Osteoblast (primary cell): ENCODE measurements at regions not wholly inside any gene's neighbourhood (a gene's known extent, or its start where the extent isn't known, plus 50 kb on each side); places are given as distances from the start of the nearest gene placed in this dataset.

Experiments used
- DNase-seq: peaks from one replicate; pipeline ENCODE4 v3.0.0; 2011; ENCODE audit warnings: low spot score, mixed read lengths; ENCODE audit not compliant: insufficient read length; ENCODE audit errors: missing footprints
- H2AFZ ChIP-seq: 2 replicates; pipeline ENCODE4 v1.6.0; 2011; ENCODE audit warnings: mild to moderate bottlenecking, low read length
- H3K27ac ChIP-seq: 2 replicates; pipeline ENCODE4 v1.5.1; 2011; ENCODE audit warnings: mild to moderate bottlenecking, low read depth, low read length, moderate library complexity
- H3K27me3 ChIP-seq: 2 replicates; pipeline ENCODE4 v1.6.0; 2012; ENCODE audit warnings: mild to moderate bottlenecking, control low read depth, inconsistent platforms, low read length, moderate library complexity; ENCODE audit not compliant: insufficient read depth
- H3K36me3 ChIP-seq: 2 replicates; pipeline ENCODE4 v1.5.1; 2011; ENCODE audit warnings: mild to moderate bottlenecking, low read length, control low read depth, moderate library complexity; ENCODE audit not compliant: insufficient read depth
- H3K4me1 ChIP-seq: 2 replicates; pipeline ENCODE4 v1.5.1; 2011; ENCODE audit warnings: mild to moderate bottlenecking, low read length, control low read depth, moderate library complexity; ENCODE audit not compliant: insufficient read depth
- H3K4me2 ChIP-seq: 2 replicates; pipeline ENCODE4 v1.6.0; 2011; ENCODE audit warnings: mild to moderate bottlenecking, low read length; ENCODE audit not compliant: insufficient read depth
- H3K4me3 ChIP-seq: fragments of 200-600 bp; sonication (generic); 3 replicates; pipeline ENCODE4 v1.5.1; 2012; ENCODE audit warnings: mild to moderate bottlenecking, low read length, inconsistent platforms; ENCODE audit not compliant: insufficient read depth
- H3K79me2 ChIP-seq: 2 replicates; pipeline ENCODE4 v1.6.0; 2012; ENCODE audit warnings: mild to moderate bottlenecking, low read length, control low read depth, inconsistent platforms; ENCODE audit not compliant: insufficient read depth
- H3K9me3 ChIP-seq: 2 replicates; pipeline ENCODE4 v1.5.1; 2011; ENCODE audit warnings: low read depth, low read length, control low read depth
- H4K20me1 ChIP-seq: 2 replicates; pipeline ENCODE4 v1.6.0; 2012; ENCODE audit warnings: mild to moderate bottlenecking, low read length, control low read depth; ENCODE audit not compliant: insufficient read depth
- CTCF ChIP-seq: IDR thresholded peaks from 2 replicates; pipeline ENCODE4 v1.5.1; 2011; ENCODE audit warnings: mild to moderate bottlenecking, low read depth, low read length, moderate library complexity; ENCODE audit errors: extremely low read depth

DNA sequence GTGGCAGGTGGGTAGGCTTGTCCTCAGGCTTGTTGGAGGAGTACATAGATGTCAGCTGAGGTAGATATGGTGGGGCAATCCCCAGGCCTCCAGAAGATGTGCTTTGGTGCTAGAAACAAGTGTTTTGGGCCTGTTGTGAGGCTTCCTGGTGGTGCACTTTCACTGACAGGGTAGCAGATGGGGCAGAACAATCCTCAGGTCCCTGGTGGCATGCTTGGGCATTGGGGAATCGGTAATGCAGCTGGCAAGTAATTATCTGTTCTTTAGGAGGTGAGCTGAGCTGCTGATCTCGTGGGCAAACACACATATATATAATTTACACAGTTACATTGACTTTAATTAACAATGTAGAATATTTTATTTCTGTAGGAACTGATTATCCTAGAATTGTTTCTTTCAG is 458.7 kb downstream of the BMP2 start:
- Histone ChIP-seq H2AFZ (no peak overlapping the region), H3K4me1 (no peaks in the 10 kb centered on the region), H3K79me2 (no peaks in the 10 kb centered on the region), H3K4me3 (no peak overlapping the region), H4K20me1 (no peaks in the 10 kb centered on the region), H3K36me3 (no peaks in the 10 kb centered on the region), H3K9me3 (no peaks in the 10 kb centered on the region), H3K4me2 (no peak overlapping the region), H3K27me3 (no peaks in the 10 kb centered on the region), H3K27ac (no peak overlapping the region)
- no peak for TF ChIP-seq CTCF
- no peak for DNase-seq

- Histone ChIP-seq H2AFZ (no peak overlapping the region), H3K79me2 (no peaks in the 10 kb centered on the region), H3K27ac (no peak overlapping the region), H4K20me1 (no peaks in the 10 kb centered on the region), H3K4me1 (no peaks in the 10 kb centered on the region), H3K4me2 (no peak overlapping the region), H3K36me3 (no peaks in the 10 kb centered on the region), H3K27me3 (no peaks in the 10 kb centered on the region), H3K4me3 (no peak overlapping the region), H3K9me3 (peaks cover 3% of the 10 kb centered on the region)
- no peak for TF ChIP-seq CTCF
- DNase-seq: no peak
These were observed 463.8 kb downstream of the BMP2 start for GRCh38 chr20:7231303-7231702.

GRCh38 chr20:7232796-7233195 is 465.3 kb downstream of the BMP2 start:
- TF ChIP-seq CTCF: no peak
- no peak for DNase-seq

DNA sequence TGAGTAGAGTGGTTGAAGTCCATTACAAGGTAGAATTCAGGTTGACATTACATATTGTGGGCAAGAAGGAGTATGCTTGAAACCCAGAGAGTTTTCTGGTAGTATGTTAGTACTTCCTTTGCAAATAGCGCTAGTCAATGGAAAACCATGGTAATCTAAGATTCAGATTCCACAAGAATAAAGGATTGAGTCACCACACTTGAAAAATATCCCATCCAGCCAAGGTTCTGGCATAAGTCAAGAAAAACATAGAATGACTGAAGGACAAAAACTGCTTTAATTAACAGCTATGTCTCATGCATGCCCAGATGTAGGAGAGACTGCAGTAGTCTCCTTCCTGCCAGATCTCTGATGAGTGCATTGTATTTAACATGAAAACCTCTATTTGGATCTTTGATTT is 469.8 kb downstream of the BMP2 start:
- no peak for TF ChIP-seq CTCF
- H3K27ac ChIP-seq: no peak overlapping the region
- no peaks in the 10 kb centered on the region for H3K4me1 ChIP-seq
- peaks cover 3% of the 10 kb centered on the region for H3K9me3 ChIP-seq
- H3K27me3 ChIP-seq: no peaks in the 10 kb centered on the region
- DNase-seq: no peak
- H3K4me3 ChIP-seq: no peak overlapping the region
- H3K36me3 ChIP-seq: no peaks in the 10 kb centered on the region
- H3K4me2 ChIP-seq: no peak overlapping the region
- H4K20me1 ChIP-seq: no peaks in the 10 kb centered on the region
- H3K79me2 ChIP-seq: no peaks in the 10 kb centered on the region
- no peak overlapping the region for H2AFZ ChIP-seq

More at GRCh38 chr20:7232796-7233195, 465.3 kb downstream of the BMP2 start:
- no peaks in the 10 kb centered on the region for H4K20me1 ChIP-seq
- H3K4me3 ChIP-seq: no peak overlapping the region
- H2AFZ ChIP-seq: no peak overlapping the region
- H3K4me2 ChIP-seq: no peak overlapping the region
- H3K79me2 ChIP-seq: no peaks in the 10 kb centered on the region
- H3K36me3 ChIP-seq: no peaks in the 10 kb centered on the region
- H3K27ac ChIP-seq: no peak overlapping the region
- H3K27me3 ChIP-seq: no peaks in the 10 kb centered on the region
- no peaks in the 10 kb centered on the region for H3K4me1 ChIP-seq
- H3K9me3 ChIP-seq: peaks cover 3% of the 10 kb centered on the region
